CD4-positive, alpha-beta memory T cell (primary cell): ENCODE measurements at regions not wholly inside any gene's neighbourhood (a gene's known extent, or its start where the extent isn't known, plus 50 kb on each side); places are given as distances from the start of the nearest gene placed in this dataset.
"Not testable (repeated sequence)": the region's sequence is repeated elsewhere in the genome, so short reads cannot be mapped to it uniquely, and the experiment has no call there.

Experiments used
- CTCF ChIA-PET: fragments of 350-600 bp; sonication (Branson Sonifier 250); formaldehyde crosslinking; loops from one replicate; lab custom pipeline; 2021; ENCODE audit warnings: inconsistent platforms; ENCODE audit not compliant: partially characterized antibody; lab: Charles Lee
- POLR2A ChIA-PET: fragments of 350-600 bp; sonication (Branson Sonifier 250); formaldehyde crosslinking; loops from one replicate; lab custom pipeline; 2021; ENCODE audit not compliant: partially characterized antibody; lab: Charles Lee
- DNase-seq, 5 donors: peaks; one replicate each; pipeline versions ENCODE4 v3.0.0 to v3.0.0-alpha.2; 2020 to 2022; ENCODE audit warnings: mixed read lengths in 1 of 5
- H3K27ac ChIP-seq: one replicate; pipeline ENCODE4 v1.7.0; 2013; ENCODE audit warnings: low read depth, low read length
- H3K27me3 ChIP-seq: 2 replicates; pipeline ENCODE4 v1.7.0; 2013; ENCODE audit warnings: mild to moderate bottlenecking, low read length, moderate library complexity; ENCODE audit not compliant: insufficient read depth
- H3K36me3 ChIP-seq: 2 replicates; pipeline ENCODE4 v1.7.0; 2013; ENCODE audit warnings: mild to moderate bottlenecking, low read length, moderate library complexity; ENCODE audit not compliant: insufficient read depth
- H3K4me1 ChIP-seq: 2 replicates; pipeline ENCODE4 v1.7.0; 2013; ENCODE audit warnings: mild to moderate bottlenecking, low read length, moderate library complexity; ENCODE audit not compliant: insufficient read depth
- H3K4me3 ChIP-seq, 2 donors: one replicate each; pipeline ENCODE4 v1.7.0; 2013; ENCODE audit warnings: low read length in 2 of 2, mild to moderate bottlenecking in 1 of 2
- H3K9me3 ChIP-seq, 2 donors: one replicate each; pipeline ENCODE4 v1.7.0; 2013; ENCODE audit warnings: low read length in 2 of 2, control low read depth in 1 of 2; ENCODE audit not compliant: control insufficient read depth in 1 of 2
- H3K27ac Mint-ChIP-seq, 7 donors: one replicate each; pipeline ENCODE4 v1.8.0; 2020 to 2021; ENCODE audit warnings: mixed read lengths in 7 of 7, mild to moderate bottlenecking in 6 of 7, inconsistent platforms in 3 of 7, moderate library complexity in 3 of 7
- H3K27me3 Mint-ChIP-seq, 2 donors: one replicate each; pipeline ENCODE4 v1.8.0; 2020 to 2021; ENCODE audit warnings: mixed read lengths in 2 of 2
- H3K36me3 Mint-ChIP-seq, 2 donors: one replicate each; pipeline ENCODE4 v1.8.0; 2020 to 2021; ENCODE audit warnings: mixed read lengths in 2 of 2, inconsistent platforms in 1 of 2, mild to moderate bottlenecking in 1 of 2
- H3K4me1 Mint-ChIP-seq, 4 donors: one replicate each; pipeline ENCODE4 v1.8.0; 2020 to 2021; ENCODE audit warnings: mixed read lengths in 4 of 4, mild to moderate bottlenecking in 1 of 4
- H3K4me3 Mint-ChIP-seq, 8 donors: one replicate each; pipeline ENCODE4 v1.8.0; 2020 to 2021; ENCODE audit warnings: mixed read lengths in 8 of 8, mild to moderate bottlenecking in 7 of 8, moderate library complexity in 6 of 8, inconsistent platforms in 3 of 8
- H3K9me3 Mint-ChIP-seq, 8 donors: one replicate each; pipeline ENCODE4 v1.8.0; 2020 to 2021; ENCODE audit warnings: mixed read lengths in 8 of 8, mild to moderate bottlenecking in 5 of 8, inconsistent platforms in 3 of 8, moderate library complexity in 1 of 8
- intact Hi-C: fragments of 100-400 bp; cut with micrococcal nuclease; formaldehyde crosslinking; loops from one replicate; pipeline ENCODE4 v1.15.1; 2023

DNA sequence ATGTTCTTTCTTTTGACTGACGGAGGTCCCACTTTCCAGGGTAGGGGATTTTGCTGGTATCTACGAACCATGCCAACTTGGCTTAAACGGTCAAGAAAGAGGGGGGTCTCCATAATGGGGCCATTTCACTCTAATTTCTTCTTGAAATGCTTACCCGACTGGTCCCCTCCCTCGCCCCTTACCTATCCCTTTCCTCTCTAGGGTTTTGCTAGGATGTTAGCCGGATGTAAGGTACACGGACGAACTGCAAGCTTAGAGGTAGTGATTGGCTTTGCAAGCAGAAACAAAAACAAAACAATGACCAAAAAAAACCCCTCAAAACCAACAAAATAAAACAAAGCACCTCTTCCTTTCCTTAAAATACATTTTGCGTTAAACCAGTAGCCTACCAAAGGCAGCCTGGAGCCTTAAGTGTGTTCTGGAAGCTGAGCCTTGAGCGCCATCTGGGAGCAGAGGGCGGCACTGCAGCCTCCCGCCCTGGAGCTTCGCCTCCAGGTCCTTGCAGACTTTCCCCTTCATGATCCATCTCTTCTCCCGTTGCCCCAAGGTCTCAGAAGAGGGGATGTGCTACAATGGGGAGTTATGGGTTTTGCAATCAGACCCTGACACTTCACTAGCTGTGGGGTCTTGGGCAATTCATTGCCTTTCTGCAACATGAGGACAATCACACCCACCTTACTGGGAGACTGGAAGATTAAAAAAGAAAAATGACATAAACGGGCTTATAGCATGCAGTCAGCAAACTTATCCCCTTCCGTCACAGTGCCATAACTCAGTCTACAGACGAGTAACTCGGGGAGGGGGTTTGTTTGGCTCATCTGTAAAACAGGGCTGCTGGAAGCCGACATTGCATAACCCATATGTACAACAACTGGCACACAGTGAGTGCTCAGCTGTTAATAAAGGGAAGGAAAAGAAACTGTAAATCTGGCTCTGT lies 125.9 kb upstream of the RRN3 start:
- H3K27ac ChIP-seq, H3K27ac Mint-ChIP-seq, H3K4me1 Mint-ChIP-seq, CTCF ChIA-PET, H3K27me3 Mint-ChIP-seq, H3K9me3 Mint-ChIP-seq, H3K4me1 ChIP-seq, H3K27me3 ChIP-seq, H3K9me3 ChIP-seq, POLR2A ChIA-PET, intact Hi-C loops, H3K36me3 ChIP-seq, H3K4me3 ChIP-seq, H3K36me3 Mint-ChIP-seq, H3K4me3 Mint-ChIP-seq: not testable (repeated sequence)
- peak; percentile 9 to 33 (median 26) for DNase-seq

DNA sequence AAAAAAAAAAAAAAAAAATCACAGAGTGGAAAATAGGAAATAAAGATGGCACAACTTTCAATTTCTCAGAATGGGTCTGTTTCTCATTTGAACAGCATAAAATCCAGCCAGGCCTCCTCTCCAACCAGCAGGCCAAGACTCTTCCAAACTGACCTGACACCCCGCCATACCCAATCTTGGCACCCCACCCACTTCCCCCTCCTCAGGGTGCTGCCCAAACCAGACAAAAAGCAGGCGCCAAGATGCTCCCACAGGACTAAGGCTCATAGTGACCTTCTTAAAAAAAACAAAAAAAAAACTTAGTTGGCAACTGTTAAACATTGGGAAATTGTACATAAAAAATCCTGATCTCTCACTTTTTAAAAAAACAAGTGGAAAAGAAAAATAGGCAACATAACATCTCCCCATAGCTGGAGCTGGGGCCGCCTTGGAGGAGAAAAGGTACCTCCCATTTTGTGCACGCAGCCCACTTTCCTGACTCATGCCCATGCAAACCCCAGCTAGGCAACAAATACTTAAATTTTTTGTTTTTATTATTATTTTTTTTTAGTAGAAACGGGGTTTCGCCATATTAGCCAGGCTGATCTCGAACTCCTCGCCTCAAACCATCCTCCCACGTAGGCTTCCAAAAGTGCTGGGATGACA lies 124.9 kb upstream of the RRN3 start:
- H3K4me1 Mint-ChIP-seq, result not testable (repeated sequence)

DNA sequence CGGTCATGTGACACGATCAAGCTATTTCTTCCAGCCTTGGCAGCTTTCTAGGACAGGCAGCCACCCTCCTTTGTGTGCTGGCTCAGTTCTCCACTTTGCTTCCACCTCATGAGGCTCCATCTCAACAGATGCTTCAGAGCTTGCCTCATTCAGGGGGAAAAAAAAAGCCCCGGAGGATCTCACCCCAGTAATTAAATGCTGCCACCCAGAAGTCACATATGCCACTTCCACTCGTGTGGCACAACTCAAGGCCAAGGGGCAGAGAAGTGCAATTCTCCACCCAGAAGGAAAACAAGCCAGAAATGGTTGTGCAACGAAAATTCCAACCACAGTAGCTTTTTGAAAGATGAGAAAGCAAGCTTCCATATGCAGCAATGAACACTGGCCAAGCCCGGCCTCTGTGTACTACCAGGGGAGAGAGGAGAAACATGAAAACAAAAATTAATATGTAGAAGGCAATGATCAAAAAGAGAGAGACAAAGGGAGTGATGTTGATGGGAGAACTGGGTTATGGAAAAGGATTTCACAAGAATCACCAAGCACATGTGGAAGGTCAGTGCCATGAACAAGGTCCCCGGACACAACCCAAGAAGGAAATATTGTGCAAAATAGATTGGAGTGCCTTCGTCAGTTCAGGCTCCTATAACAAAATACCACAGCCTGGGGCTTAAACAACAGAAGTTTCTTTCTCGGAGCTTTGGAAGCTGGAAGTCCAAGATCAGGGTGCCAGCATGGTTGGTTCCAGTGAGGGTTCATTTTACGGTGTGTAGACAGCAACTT lies 113.3 kb upstream of the RRN3 start:
- H3K27ac ChIP-seq, intact Hi-C loops, H3K27me3 ChIP-seq, H3K9me3 Mint-ChIP-seq, CTCF ChIA-PET, H3K27ac Mint-ChIP-seq, H3K27me3 Mint-ChIP-seq, H3K36me3 ChIP-seq, H3K4me3 Mint-ChIP-seq, H3K36me3 Mint-ChIP-seq, H3K4me1 Mint-ChIP-seq, POLR2A ChIA-PET, H3K4me1 ChIP-seq, H3K4me3 ChIP-seq, DNase-seq, H3K9me3 ChIP-seq: not testable (repeated sequence)

More for the DNA sequence above, 124.9 kb upstream of the RRN3 start:
- H3K27me3 Mint-ChIP-seq, H3K27ac ChIP-seq, H3K9me3 ChIP-seq, H3K36me3 Mint-ChIP-seq, H3K27me3 ChIP-seq, H3K36me3 ChIP-seq, H3K4me1 ChIP-seq, POLR2A ChIA-PET, intact Hi-C loops, H3K4me3 Mint-ChIP-seq, DNase-seq, H3K4me3 ChIP-seq, H3K9me3 Mint-ChIP-seq, H3K27ac Mint-ChIP-seq: not testable (repeated sequence)
- CTCF ChIA-PET, result interaction anchor here (0.7 kb wide), 1 partner anchor 1643 kb away, joined by 3 read pairs; no protein-coding TSS in a partner anchor

DNA sequence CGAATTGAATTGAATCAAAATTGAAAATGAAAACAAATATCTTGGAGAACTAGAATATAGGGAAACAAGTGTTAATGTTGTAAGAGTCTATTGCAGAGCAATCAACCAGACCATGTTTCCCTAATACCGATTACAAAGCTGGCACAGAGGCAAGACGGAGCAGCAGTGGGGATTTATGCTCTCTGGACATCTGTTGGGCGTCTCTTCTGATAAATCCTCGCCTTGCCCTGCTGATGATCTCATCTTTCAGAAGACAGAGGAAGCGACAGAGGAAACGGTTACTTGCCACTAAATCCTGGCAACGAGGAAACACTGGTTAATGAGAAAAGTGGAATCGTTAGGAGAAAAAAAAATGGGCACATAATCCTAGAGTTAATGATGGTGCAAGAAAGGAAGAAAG lies 112.4 kb upstream of the RRN3 start:
- H3K4me1 ChIP-seq, H3K27ac Mint-ChIP-seq, DNase-seq, H3K27me3 Mint-ChIP-seq, H3K27ac ChIP-seq, POLR2A ChIA-PET, H3K4me3 ChIP-seq, H3K36me3 ChIP-seq, H3K4me3 Mint-ChIP-seq, H3K4me1 Mint-ChIP-seq, H3K9me3 ChIP-seq, intact Hi-C loops, H3K36me3 Mint-ChIP-seq, H3K27me3 ChIP-seq, H3K9me3 Mint-ChIP-seq, CTCF ChIA-PET: not testable (repeated sequence)

DNA sequence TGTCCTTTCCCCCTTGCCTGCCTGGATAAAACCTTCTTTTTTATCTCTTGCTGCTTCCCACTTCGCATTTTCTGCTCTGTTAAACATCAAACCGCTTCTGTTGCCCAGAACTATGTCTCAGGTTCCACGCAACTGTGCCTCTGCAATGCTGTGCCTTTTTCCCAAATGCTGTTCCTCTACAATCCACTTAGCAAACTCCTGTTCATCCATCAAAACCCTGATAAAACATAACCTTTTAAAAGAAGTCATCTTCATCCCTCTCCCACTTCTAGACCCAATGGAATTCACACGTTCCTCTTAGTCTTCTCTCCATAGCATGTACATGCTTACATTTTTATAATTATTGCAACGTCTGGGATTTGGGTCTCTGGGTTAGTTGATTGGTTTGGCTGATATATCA lies 111.9 kb upstream of the RRN3 start:
- H3K36me3 ChIP-seq, H3K36me3 Mint-ChIP-seq, CTCF ChIA-PET, H3K4me3 ChIP-seq, intact Hi-C loops, H3K27me3 Mint-ChIP-seq, H3K4me3 Mint-ChIP-seq, H3K4me1 Mint-ChIP-seq, H3K9me3 ChIP-seq, POLR2A ChIA-PET, DNase-seq, H3K9me3 Mint-ChIP-seq, H3K27me3 ChIP-seq, H3K27ac Mint-ChIP-seq, H3K27ac ChIP-seq, H3K4me1 ChIP-seq: not testable (repeated sequence)

DNA sequence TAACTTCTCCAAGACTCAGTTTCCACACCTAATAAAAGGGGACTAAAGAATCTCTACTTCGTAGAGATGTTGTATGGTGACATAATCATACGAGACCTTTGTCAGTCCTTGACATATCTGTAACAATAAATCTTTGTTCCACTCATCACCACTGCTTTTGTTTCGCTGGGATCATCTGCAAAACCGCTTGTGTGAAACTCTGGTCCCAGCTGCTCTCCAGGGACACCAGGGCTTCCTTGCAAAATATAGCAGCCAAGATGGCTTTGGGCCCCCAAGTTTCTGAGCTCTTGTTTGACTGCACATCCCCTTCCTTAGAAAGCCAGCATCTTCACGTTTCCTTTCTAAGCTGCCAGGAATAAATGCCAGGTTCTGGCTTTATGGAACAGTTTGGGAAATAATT lies 110.5 kb upstream of the RRN3 start:
- H3K27ac ChIP-seq, POLR2A ChIA-PET, H3K36me3 ChIP-seq, H3K27me3 Mint-ChIP-seq, CTCF ChIA-PET, H3K9me3 Mint-ChIP-seq, H3K27me3 ChIP-seq, H3K36me3 Mint-ChIP-seq, DNase-seq, H3K4me3 ChIP-seq, H3K4me1 Mint-ChIP-seq, H3K27ac Mint-ChIP-seq, H3K4me3 Mint-ChIP-seq, H3K9me3 ChIP-seq, H3K4me1 ChIP-seq, intact Hi-C loops: not testable (repeated sequence)

DNA sequence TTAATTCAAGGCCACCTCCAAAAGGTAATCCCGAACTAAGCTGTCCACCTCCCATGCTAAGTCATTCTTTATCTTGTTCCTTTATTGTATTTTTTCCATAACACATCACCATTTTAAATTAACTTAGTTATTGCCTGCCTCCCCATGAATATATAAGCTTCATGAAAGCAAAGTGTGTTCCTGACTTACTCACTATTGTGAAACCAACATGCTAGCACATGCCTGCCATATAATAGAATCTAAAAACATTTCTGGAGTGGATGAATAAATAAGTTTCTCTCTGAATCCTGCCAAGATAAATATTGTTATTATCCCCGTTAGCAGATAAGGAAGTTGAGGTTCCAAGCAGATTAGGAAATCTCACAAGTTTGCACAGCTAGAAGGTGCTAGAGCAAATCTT lies 98.7 kb upstream of the RRN3 start:
- CTCF ChIA-PET, H3K27me3 Mint-ChIP-seq: not testable (repeated sequence)
- peaks cover 0 to 10% (median 4%) of the 10 kb centered on the region in 8 donors for H3K9me3 Mint-ChIP-seq

More for the DNA sequence above, 98.7 kb upstream of the RRN3 start:
- H3K27me3 ChIP-seq, H3K27ac ChIP-seq, H3K4me3 ChIP-seq, H3K9me3 ChIP-seq, H3K27ac Mint-ChIP-seq, H3K4me3 Mint-ChIP-seq, H3K4me1 ChIP-seq, H3K36me3 ChIP-seq, H3K4me1 Mint-ChIP-seq, POLR2A ChIA-PET, intact Hi-C loops, DNase-seq, H3K36me3 Mint-ChIP-seq: not testable (repeated sequence)
